HG03439 (cell line): ENCODE measurements at regions not wholly inside any gene's neighbourhood (a gene's known extent, or its start where the extent isn't known, plus 50 kb on each side); places are given as distances from the start of the nearest gene placed in this dataset.

ENCODE experiments used
- ATAC-seq: cut with Tn5 transposase; IDR thresholded peaks from one replicate; pipeline ENCODE4 v1.9.1; 2021; ENCODE audit warnings: mild to moderate bottlenecking, moderate library complexity; ENCODE audit not compliant: unreplicated experiment

DNA sequence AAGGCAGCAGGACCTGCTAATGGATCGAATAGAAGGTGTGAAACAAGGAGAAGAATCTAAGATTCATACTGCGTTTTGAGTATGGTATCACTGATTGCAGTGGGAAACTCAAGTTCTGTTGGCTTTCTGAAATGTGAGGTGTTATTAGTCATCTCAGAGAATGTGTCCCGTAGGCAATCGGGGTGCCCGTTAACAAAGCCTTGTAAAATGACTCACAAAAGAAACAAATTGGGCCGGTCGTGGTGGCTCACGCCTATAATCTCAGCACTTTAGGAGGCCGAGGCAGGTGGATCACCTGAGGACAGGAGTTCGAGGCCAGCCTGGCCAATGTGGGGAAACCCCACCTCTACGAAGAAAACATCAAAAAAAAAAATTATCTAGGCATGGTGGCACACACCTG lies 118.2 kb upstream of the C7orf33 start:
- ATAC-seq, result no peak

DNA sequence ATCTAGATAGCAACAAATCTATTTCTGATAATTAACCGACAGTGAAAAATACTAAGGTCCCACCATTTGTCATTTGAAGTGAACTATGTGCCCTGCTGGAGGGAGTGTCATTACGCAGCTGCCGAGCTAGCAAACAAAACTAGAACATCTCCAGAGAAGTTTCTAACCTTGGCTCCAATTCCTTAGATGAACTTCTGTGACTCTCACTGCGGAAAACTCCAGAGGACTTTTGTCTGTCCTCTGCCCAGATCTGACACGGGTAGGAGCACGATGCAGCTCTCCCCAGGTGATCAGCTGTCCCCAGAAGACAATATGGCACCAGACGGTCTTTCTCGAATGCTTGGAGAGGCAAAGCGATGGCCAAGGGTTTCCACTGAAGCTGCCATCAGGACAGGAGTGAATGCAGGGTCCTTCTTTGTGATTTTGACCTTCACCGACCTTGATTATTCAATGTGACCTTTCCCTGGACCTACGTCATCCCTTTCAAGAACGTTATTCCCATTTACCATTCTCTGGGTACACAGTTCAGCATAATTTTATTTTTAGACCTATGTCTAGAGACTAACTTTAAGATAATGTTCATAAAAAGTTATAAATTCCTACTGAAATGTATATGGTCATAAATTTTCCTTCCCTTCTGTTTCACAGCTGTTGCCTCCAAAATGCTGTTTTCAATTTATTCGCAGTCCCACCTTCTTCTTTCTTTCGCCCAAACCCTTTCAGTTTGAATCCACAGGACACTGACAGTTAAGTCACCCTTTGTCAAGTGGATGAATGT lies 116.7 kb upstream of the C7orf33 start:
- no peak for ATAC-seq

DNA sequence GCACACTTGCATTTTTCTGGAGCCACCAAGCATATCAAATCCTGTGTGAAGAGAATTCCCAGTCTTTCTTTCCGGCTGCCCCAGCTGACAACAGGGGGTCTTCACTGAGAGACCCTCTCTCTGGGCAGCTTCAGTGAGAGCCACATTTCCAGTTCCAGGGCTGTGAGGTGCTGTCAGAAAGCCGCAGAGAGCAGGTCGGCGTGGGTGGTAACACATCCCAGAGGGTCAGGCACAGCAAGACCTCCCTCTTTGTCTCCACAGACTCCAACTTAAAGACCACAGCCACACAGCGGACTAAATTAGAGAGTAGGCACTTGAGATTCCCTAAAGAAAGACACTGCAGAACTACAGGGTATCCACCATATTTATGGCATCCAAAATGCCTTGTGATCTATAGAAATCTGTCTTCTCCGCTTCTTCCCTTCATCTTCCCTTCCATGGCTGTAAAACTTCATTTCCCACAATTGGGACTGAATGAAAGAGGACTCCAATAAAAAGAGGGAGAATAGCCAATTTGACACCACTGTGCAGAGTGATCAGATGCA lies 116.0 kb upstream of the C7orf33 start:
- ATAC-seq, result no peak

DNA sequence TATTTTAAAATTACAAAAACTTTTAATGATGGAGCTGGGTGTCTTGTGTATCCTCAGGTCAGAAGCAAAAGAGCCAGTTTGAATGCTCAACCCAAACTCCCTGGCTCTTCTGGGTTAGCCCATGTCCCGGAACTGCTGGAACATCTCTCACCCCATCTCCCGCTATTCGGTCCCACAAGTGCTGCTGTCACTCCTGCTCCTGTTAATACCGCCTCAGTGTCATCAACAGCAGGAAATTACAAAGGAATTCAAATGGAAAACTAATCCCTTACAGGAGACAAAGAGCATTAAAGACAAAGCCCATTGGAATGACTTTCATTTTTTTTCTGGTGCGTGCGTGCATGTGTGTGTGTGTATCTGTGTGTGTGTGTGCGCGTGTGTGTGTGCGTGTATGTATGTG lies 112.0 kb upstream of the C7orf33 start:
- no peak for ATAC-seq

DNA sequence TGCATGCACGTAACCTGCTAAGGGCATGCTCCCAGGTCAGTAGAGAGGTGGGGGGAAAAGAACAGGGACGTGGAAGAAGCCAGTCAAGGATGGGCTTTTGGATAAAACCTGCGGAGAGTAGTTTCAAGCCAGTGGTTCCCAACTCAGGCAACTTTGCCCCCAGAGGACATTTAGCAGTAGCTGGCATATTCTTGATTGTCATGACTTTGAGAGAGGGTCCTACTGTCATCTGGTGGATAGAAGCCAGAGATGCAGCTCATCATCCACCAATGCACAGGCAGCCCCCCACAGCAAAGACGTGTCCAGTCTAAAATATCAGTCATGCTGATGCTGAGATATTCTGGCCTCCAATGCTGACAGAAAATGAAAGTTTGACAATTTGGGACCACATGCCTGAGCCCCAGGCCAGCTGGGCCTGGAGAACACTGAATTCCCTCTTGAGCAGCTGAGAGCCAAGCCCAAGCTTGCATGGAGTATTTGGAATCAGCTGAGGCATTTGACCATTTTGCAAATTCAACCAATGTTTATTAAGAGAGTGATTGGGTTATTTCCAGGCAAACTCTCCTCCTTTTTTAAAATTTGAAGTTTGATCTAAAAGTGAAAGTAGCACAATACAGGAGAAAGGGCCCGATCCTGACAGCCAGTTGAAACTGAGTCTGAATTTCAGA lies 110.0 kb upstream of the C7orf33 start:
- no peak for ATAC-seq

DNA sequence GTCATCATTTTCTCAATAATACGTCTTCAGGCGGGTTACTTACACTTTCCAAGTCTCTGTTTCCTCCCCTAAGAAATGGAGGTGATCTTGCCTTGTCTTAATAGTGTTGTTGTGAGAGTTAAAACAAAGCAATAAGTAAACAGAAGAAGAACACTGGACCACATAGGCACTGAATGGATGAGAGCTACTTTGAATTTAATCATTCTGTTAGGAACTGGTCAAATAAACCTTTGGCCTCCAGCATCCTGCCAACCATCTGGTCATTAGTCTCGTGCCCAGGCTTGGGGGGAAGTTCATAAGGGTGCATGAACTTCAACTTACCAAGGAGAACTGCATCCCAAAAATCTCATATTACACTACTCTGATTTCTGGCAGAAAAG lies 109.4 kb upstream of the C7orf33 start:
- no peak for ATAC-seq

DNA sequence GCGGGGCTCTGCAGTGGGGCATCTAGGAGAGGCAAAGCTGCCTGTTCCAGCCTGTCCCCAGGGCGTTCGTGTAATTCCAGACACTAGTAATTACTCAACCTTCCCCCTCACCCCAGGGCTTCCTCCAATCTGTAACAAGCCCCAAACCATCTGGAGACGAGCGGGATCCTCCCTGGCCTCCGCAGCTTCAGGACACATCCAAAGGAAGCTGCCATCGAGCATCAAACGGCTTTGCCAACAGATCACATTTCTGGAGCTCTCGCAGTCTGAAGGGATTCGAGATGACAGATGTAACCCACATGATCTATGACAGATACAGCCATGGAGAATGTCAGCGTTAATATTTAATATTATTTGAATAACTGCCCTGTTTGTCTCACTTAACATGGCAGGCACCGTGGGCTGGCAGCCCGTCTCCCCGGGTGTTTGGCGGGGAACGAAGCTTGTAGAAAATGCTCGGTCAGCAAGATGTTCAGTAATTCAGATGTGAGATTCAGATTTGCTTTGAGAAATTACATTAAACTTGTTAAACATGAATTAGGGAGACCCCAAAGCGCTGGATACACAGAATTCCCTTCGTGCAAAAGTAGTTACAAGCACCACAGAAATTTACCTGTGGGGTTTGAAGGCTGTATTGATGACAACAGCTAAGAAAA lies 108.5 kb upstream of the C7orf33 start:
- no peak for ATAC-seq

DNA sequence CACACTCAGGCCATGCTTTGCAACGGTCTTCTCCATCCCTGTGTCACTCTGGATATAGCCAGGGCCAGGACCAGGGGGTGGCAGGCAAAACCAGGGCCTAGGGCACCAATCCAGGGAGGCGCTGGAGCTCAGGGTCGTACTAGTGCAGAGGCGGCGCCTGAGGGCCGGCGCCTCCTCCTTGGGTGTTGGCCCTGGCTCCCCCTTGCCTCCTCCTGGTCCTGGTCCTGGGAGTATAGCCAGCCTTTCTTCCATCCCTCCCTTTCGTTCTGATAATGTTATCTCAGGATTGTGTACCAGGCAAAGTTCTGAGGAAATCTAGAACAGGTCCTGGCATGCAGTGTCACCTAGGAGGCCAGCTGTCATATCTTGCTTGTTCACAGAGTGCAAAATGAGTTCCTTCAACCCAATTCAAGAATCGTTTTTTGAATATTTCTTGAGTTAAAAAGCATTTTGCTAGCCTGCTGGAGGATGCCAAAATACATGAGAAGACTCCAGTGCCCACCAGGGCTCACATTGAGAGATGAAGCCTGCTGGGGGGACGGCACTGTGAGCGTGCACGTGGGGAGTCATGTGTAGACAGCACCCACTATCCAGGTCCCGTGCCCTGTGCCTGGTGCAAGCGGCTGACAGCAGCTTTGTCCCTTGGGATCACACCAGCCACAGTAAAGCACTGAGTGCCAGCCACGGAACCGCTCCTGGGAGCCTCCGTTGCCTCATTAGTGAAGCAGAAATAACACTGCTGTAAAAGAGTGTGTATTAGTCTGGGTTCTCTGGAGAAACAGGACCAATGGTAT lies 106.9 kb upstream of the C7orf33 start:
- no peak for ATAC-seq

DNA sequence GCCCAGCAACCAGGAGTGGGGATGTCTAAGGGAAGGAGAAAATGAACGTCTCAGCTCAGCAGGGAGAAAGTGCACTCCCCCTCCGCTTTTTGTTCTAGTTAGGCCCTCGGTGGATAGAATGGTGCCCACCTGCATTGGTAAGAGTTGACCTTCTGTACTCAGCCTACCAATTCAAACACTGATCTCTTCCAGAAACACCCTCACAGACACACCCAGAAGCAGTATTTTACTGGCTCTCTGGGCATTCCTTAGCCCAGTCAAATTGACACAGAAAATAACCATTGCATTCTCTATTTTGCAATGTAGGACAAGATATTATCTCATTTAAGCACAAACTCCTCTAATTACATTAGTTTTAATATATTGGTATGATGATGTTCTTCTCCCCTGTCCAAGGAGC lies 106.1 kb upstream of the C7orf33 start:
- ATAC-seq, result no peak

DNA sequence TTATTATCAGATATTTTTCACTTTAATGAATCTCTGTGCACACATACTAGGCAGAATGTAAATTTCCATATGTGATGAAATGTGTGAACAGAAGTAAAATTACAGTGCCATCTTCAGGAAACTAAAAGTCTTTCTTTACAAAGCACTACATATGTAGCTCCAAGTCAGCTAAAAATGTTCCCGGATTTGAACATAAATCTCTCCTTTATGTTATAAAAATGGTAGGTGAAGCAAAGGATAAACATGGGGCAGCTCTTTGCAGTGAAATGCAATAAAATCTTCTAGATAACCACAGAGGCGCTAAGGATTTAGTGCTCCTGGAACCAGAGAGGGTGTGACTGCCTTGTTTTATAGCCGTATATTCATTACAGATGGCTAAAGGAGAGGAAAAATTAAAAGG lies 104.9 kb upstream of the C7orf33 start:
- no peak for ATAC-seq

DNA sequence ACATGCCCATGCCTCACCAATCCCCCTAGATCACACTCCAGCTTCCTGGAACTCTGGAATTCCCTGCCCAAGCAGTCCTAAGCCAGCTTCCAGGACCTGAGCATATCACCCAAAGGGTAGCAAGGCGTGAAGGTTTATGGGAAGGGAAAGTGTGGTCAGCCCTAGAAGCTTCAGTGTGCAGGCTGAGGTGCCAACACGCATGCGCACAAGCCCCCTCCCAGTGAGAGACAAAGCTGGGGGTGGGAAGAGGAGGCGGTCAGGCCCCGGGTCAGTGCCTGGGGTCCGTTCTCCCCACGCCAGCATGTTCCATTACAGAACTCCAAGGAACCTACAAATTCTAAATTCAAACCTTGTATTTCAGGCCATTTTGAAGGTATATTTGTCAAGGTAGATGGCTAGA lies 103.6 kb upstream of the C7orf33 start:
- ATAC-seq, result no peak

DNA sequence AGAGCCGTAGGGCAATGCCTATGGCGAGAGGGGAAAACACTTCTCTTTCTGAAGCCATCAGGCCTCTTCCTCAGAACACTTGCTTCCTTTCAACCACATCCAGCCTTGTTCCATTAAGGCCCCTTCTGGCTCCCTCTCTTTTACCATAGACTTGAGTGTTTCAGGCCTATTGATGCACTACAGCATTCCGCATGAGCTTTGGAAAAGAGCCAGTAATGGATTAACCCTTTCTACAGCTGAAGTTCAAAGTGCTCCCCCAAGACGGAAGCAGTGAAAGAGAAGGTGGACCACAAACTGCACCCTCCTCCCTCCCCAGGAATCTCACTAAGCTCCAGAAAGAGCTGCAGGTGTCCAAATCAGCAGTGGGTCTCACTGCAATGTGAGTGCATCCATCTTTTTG lies 102.7 kb upstream of the C7orf33 start:
- ATAC-seq, result no peak

DNA sequence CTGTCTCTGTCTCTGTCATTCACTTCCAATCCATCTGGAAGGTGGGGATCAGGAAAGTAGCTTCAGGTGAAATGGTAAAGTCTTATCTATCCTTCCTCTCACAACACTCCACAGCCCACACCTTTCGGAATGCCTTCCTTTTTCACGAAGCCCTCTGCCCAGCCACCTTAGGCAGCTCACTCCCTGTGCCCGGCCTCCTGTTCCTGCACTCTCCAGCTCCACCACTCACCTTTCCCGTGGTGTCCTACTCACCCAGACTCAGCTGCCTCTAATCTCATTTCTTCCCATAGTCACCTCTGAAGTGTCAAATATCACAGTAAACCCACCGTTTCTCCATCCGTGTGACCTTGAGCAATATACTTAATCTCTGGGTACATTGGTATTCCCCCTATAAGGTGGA lies 100.9 kb upstream of the C7orf33 start:
- no peak for ATAC-seq

DNA sequence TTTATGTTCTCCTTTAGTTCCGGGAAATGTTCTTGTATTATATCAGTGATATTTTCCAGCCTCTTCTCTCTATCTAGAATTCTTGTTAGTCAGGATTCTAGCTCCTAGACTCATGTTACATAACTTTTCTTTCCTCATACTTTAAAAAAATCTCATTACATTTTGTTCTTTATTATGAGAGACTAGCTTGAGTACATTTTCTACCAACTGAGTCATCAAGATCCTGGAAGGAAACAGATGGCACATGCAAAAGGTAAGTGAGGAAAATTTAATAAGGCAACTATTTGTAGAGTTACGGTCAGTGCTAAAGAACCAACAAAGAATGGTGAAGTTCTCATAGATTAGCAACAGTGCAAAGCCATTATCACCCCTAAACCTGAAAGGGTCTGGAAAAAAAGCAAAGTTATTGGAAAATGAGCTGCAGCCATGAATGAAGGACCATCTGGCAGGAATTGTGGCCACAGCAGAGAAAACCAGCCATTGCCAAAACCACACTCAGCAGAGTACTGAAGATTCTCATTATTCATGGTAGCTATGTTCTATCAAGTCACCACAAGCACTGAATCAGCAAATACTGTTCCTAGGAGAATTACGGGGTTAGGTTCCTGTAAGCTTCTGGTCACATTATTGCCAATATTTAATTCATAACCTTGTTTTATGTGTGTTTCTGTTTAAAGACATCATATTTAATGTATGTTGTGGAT lies 98.3 kb upstream of the C7orf33 start:
- ATAC-seq, result no peak

DNA sequence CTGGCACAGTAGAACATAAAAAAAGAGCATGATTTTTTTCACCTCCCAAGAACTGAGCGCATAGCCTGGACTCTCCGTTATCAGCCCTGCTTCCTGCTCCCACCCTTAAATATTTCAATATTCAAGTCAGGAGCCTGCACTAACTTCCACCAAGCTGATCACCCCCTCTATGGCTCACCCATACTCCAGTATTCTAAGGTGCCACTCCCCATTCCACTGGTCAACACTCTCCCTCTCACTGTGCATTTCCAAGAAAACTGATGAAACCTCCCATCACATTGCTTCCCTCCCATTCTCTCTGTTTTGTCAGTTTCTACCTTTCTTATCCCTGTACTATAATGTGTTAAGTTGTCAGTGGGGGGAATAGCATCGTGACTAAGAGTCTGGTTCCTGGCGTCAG lies 95.0 kb upstream of the C7orf33 start:
- ATAC-seq, result no peak

DNA sequence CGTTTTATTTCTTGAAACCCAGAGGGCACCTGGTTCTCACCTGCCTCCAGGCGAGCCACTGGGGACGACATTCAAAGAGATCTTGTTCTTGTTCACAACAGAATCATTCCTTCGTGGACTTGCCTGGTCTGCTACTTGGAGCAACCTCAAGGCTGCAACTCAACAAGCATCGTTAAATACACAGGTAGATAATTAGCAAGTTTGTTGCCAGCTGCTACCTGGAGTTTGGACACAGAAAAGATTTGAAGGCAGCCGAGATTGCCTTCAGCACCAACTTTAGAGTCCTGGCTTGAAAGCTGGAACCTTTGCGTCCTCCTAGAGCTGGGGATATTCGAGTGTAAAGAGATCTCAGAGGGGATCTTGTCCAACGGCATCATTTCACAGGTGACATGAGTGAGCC lies 89.6 kb upstream of the C7orf33 start:
- ATAC-seq, result no peak

DNA sequence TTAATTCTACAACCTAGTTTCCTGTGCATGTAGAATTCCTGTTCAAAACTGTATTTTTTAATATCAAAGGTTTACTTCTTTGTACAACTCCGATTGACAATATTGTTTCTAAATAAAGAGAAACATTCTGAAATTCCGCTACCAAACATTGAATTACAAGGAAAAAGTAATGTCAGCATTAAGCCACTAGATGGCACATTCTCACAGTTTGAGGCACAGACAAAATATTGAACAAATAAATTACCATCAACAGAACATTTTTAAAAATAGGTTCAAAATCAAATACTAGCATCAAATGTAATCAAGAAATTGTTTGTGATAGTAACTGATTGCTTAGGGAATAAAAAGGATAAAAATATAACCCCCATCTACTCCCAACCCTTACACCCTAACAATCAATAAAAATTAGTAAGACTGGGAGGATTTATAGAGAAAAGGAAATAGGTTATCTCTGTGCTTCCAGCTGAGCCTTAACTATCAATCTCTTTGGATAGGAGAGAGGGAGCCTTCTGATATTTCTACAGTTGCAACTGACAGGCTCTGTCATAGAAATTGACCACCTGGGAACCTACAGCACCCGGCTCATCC lies 86.6 kb upstream of the C7orf33 start:
- ATAC-seq, result no peak

DNA sequence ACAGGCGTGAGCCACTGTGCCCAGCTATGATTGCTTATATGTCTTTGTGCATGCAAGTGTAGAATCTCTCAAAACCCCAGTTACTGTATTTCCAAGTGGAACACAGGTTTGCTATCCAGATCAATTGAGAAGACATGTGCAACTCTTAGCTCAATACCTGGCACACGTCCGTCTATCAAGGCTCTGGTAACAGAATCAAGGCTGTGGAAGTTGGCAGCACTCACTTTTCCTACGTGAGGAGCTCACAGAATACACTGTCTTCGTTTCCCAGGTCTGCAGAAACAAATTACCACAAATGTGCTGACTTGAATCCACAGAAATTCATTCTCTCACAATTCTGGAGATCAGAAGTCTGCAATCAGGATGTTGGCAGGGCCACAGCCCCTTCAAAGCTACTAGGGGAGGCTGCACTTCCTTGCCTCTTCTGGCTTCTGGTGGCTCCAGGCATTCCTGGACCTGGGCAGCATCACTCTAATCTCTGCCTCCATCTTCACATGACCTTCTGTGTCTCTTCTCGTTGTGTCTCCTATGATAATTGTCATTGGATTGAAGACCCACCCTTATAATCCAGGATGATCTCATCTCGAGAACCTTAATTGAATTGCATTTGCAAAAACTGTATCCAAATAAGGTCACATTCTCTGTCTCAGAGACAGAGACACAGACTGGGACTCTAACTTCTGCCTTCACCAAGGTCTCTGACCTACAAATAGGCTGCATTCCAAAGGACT lies 84.8 kb upstream of the C7orf33 start:
- ATAC-seq, result no peak

DNA sequence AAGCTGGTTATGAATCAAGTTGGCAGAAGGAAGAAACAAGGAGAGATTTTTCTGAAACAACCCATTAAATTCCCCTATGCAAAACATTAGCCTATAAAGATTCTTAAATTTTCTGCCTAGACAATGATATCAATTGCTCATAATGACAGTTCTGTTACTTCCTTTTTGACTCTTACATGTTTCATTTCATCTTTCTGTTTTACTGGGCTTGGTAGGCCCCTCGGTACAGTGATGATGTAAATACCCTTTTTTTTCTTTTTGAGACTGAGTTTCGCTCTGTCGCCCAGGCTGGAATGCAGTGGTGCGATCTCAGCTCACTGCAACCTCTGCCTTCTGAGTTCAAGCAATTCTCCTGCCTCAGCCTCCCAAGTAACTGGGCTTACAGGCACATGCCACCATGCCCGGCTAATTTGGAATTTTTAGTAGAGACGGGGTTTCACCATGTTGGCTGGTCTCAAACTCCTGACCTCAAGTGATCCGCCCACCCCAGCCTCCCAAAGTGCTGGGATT lies 83.4 kb upstream of the C7orf33 start:
- ATAC-seq, result peak; percentile 96
